ENCODE measurements at regions not wholly inside any gene's neighbourhood (a gene's known extent, or its start where the extent isn't known, plus 50 kb on each side); places are given as distances from the start of the nearest gene placed in this dataset.
"Not testable (repeated sequence)": the region's sequence is repeated elsewhere in the genome, so short reads cannot be mapped to it uniquely, and the experiment has no call there.

- DNase-seq (ENCODE audit: low spot score) (no peak), FAIRE-seq (no peak)
Observed at GRCh38 chr2:176891857-176892256, 320.7 kb upstream of the HNRNPA3 start.

- no peak for FAIRE-seq
- no peak for DNase-seq (ENCODE audit: low spot score)
Observed at GRCh38 chr2:176892676-176893226, 319.8 kb upstream of the HNRNPA3 start.

GRCh38 chr2:176895158-176895557 lies 317.4 kb upstream of the HNRNPA3 start:
- FAIRE-seq (no peak), DNase-seq (ENCODE audit: low spot score) (no peak)

- DNase-seq (ENCODE audit: low spot score) (no peak), FAIRE-seq (no peak)
Observed at GRCh38 chr2:176902454-176902853, 310.1 kb upstream of the HNRNPA3 start.

GRCh38 chr2:176904053-176904452 lies 308.5 kb upstream of the HNRNPA3 start:
- not testable (repeated sequence) for FAIRE-seq; DNase-seq (ENCODE audit: low spot score)

GRCh38 chr2:176907341-176907740 lies 305.3 kb upstream of the HNRNPA3 start:
- DNase-seq (ENCODE audit: low spot score) (no peak), FAIRE-seq (no peak)

GRCh38 chr2:176910828-176911227 lies 301.8 kb upstream of the HNRNPA3 start:
- FAIRE-seq (no peak), DNase-seq (ENCODE audit: low spot score) (no peak)

- DNase-seq (ENCODE audit: low spot score) (no peak), FAIRE-seq (no peak)
Observed at GRCh38 chr2:176913955-176914354, 298.6 kb upstream of the HNRNPA3 start.

- DNase-seq (ENCODE audit: low spot score) (no peak), FAIRE-seq (no peak)
Observed at GRCh38 chr2:176914371-176914770, 298.2 kb upstream of the HNRNPA3 start.

GRCh38 chr2:176922545-176922944 lies 290.0 kb upstream of the HNRNPA3 start:
- DNase-seq (ENCODE audit: low spot score); FAIRE-seq: not testable (repeated sequence)

GRCh38 chr2:176923205-176923604 lies 289.4 kb upstream of the HNRNPA3 start:
- FAIRE-seq (no peak), DNase-seq (ENCODE audit: low spot score) (no peak)

GRCh38 chr2:176924909-176925534 lies 287.6 kb upstream of the HNRNPA3 start:
- FAIRE-seq, result no peak
- peak; percentile 13 for DNase-seq (ENCODE audit: low spot score)

- FAIRE-seq (no peak), DNase-seq (ENCODE audit: low spot score) (no peak)
Observed at GRCh38 chr2:176926453-176926852, 286.1 kb upstream of the HNRNPA3 start.

GRCh38 chr2:176929387-176929786 lies 283.2 kb upstream of the HNRNPA3 start:
- DNase-seq (ENCODE audit: low spot score); FAIRE-seq: not testable (repeated sequence)

GRCh38 chr2:176931588-176932563 lies 280.7 kb upstream of the HNRNPA3 start:
- FAIRE-seq (no peak), DNase-seq (ENCODE audit: low spot score) (peak; percentile 26)

GRCh38 chr2:176934131-176934530 lies 278.5 kb upstream of the HNRNPA3 start:
- DNase-seq (ENCODE audit: low spot score) (no peak), FAIRE-seq (no peak)

GRCh38 chr2:176934869-176935415 lies 277.7 kb upstream of the HNRNPA3 start:
- DNase-seq (ENCODE audit: low spot score) (no peak), FAIRE-seq (no peak)

GRCh38 chr2:176935543-176936102 lies 277.0 kb upstream of the HNRNPA3 start:
- no peak for DNase-seq (ENCODE audit: low spot score)
- no peak for FAIRE-seq

- FAIRE-seq (no peak), DNase-seq (ENCODE audit: low spot score) (no peak)
Observed at GRCh38 chr2:176936410-176936809, 276.2 kb upstream of the HNRNPA3 start.

GRCh38 chr2:176944998-176945397 lies 267.6 kb upstream of the HNRNPA3 start:
- no peak for FAIRE-seq
- DNase-seq (ENCODE audit: low spot score), result no peak

GRCh38 chr2:176947754-176948153 lies 264.8 kb upstream of the HNRNPA3 start:
- no peak for DNase-seq (ENCODE audit: low spot score)
- no peak for FAIRE-seq

Measured in urothelium cell line (cell line).